SK-N-SH (cell line): ENCODE measurements at regions not wholly inside any gene's neighbourhood (a gene's known extent, or its start where the extent isn't known, plus 50 kb on each side); places are given as distances from the start of the nearest gene placed in this dataset.

Source experiments
- EZH2phosphoT487 ChIP-seq: fragments of 200-600 bp; sonication (generic); IDR thresholded peaks from 2 replicates; pipeline ENCODE4 v1.6.1; 2017; ENCODE audit warnings: low read depth, mixed run types, mild to moderate bottlenecking, antibody characterized with exemption, moderate library complexity, borderline replicate concordance
- POLR2AphosphoS5 ChIP-seq: IDR thresholded peaks from 2 replicates; pipeline ENCODE4 v1.6.1; 2012; ENCODE audit warnings: low read depth, low read length
- TF ChIP-seq, protein P1 (sequence below): IDR thresholded peaks from 2 replicates; pipeline ENCODE4 v1.6.1; 2012; ENCODE audit warnings: mild to moderate bottlenecking, low read depth, low read length, moderate library complexity
- TF ChIP-seq, protein P2 (sequence below): fragments of 200-600 bp; sonication (generic); IDR thresholded peaks from 2 replicates; pipeline ENCODE4 v1.6.1; 2017; ENCODE audit warnings: antibody characterized with exemption, mild to moderate bottlenecking, moderate library complexity
- TF ChIP-seq, protein P3 (sequence below): fragments of 150-350 bp; IDR thresholded peaks from 2 replicates; pipeline ENCODE4 v1.6.1; 2017; ENCODE audit warnings: antibody characterized with exemption, low read length, low read depth, borderline replicate concordance

DNA sequence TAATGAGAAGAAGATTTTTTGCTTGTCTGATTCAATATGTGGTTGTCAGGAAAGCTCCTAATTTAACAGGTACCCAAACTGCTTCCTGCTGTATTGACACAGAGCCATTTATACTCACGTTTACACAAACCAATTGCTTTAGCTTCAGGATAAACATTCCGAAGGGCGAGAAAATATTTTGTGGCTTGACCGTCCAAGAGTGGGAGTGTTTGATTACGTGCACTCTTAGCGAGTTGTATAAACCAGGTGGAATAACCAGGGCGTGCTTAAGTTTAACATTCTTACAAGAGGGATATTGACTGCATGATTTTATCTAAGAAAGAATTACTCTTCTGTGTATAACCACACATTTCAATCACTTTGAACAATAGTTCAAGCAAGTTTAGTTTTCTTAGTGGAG is 278.7 kb upstream of the TYRP1 start:
- TF ChIP-seq EZH2phosphoT487 (no peak), POLR2AphosphoS5 (no peak)
- TF ChIP-seq, protein P1, sequence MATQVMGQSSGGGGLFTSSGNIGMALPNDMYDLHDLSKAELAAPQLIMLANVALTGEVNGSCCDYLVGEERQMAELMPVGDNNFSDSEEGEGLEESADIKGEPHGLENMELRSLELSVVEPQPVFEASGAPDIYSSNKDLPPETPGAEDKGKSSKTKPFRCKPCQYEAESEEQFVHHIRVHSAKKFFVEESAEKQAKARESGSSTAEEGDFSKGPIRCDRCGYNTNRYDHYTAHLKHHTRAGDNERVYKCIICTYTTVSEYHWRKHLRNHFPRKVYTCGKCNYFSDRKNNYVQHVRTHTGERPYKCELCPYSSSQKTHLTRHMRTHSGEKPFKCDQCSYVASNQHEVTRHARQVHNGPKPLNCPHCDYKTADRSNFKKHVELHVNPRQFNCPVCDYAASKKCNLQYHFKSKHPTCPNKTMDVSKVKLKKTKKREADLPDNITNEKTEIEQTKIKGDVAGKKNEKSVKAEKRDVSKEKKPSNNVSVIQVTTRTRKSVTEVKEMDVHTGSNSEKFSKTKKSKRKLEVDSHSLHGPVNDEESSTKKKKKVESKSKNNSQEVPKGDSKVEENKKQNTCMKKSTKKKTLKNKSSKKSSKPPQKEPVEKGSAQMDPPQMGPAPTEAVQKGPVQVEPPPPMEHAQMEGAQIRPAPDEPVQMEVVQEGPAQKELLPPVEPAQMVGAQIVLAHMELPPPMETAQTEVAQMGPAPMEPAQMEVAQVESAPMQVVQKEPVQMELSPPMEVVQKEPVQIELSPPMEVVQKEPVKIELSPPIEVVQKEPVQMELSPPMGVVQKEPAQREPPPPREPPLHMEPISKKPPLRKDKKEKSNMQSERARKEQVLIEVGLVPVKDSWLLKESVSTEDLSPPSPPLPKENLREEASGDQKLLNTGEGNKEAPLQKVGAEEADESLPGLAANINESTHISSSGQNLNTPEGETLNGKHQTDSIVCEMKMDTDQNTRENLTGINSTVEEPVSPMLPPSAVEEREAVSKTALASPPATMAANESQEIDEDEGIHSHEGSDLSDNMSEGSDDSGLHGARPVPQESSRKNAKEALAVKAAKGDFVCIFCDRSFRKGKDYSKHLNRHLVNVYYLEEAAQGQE = no peak
- TF ChIP-seq, protein P2, sequence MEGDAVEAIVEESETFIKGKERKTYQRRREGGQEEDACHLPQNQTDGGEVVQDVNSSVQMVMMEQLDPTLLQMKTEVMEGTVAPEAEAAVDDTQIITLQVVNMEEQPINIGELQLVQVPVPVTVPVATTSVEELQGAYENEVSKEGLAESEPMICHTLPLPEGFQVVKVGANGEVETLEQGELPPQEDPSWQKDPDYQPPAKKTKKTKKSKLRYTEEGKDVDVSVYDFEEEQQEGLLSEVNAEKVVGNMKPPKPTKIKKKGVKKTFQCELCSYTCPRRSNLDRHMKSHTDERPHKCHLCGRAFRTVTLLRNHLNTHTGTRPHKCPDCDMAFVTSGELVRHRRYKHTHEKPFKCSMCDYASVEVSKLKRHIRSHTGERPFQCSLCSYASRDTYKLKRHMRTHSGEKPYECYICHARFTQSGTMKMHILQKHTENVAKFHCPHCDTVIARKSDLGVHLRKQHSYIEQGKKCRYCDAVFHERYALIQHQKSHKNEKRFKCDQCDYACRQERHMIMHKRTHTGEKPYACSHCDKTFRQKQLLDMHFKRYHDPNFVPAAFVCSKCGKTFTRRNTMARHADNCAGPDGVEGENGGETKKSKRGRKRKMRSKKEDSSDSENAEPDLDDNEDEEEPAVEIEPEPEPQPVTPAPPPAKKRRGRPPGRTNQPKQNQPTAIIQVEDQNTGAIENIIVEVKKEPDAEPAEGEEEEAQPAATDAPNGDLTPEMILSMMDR = no peak
- TF ChIP-seq, protein P3, sequence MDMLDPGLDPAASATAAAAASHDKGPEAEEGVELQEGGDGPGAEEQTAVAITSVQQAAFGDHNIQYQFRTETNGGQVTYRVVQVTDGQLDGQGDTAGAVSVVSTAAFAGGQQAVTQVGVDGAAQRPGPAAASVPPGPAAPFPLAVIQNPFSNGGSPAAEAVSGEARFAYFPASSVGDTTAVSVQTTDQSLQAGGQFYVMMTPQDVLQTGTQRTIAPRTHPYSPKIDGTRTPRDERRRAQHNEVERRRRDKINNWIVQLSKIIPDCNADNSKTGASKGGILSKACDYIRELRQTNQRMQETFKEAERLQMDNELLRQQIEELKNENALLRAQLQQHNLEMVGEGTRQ = no peak
